GM12865 (cell line): ENCODE measurements at regions not wholly inside any gene's neighbourhood (a gene's known extent, or its start where the extent isn't known, plus 50 kb on each side); places are given as distances from the start of the nearest gene placed in this dataset.

Experiments
- DNase-seq: peaks from one replicate; pipeline ENCODE4 v3.0.0; 2010; ENCODE audit warnings: low read depth
- H3K4me3 ChIP-seq: 2 replicates; pipeline ENCODE4 v1.5.1; 2011; ENCODE audit warnings: mild to moderate bottlenecking, low read depth, low read length, control low read depth
- TF ChIP-seq, protein P1 (sequence below): IDR thresholded peaks from 2 replicates; pipeline ENCODE4 v1.5.1; 2011; ENCODE audit warnings: low read length, control low read depth, low read depth, inconsistent platforms; ENCODE audit not compliant: insufficient read depth; ENCODE audit errors: missing control alignments

GRCh38 chr2:60149176-60149575, 404.3 kb downstream of the BCL11A start:
- no peak overlapping the region for H3K4me3 ChIP-seq
- no peak for DNase-seq
- TF ChIP-seq, protein P1, sequence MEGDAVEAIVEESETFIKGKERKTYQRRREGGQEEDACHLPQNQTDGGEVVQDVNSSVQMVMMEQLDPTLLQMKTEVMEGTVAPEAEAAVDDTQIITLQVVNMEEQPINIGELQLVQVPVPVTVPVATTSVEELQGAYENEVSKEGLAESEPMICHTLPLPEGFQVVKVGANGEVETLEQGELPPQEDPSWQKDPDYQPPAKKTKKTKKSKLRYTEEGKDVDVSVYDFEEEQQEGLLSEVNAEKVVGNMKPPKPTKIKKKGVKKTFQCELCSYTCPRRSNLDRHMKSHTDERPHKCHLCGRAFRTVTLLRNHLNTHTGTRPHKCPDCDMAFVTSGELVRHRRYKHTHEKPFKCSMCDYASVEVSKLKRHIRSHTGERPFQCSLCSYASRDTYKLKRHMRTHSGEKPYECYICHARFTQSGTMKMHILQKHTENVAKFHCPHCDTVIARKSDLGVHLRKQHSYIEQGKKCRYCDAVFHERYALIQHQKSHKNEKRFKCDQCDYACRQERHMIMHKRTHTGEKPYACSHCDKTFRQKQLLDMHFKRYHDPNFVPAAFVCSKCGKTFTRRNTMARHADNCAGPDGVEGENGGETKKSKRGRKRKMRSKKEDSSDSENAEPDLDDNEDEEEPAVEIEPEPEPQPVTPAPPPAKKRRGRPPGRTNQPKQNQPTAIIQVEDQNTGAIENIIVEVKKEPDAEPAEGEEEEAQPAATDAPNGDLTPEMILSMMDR: no peak

GRCh38 chr2:60148716-60149115, 404.7 kb downstream of the BCL11A start:
- TF ChIP-seq, protein P1: no peak
- peak; percentile 39 for DNase-seq
- no peak overlapping the region for H3K4me3 ChIP-seq

DNA sequence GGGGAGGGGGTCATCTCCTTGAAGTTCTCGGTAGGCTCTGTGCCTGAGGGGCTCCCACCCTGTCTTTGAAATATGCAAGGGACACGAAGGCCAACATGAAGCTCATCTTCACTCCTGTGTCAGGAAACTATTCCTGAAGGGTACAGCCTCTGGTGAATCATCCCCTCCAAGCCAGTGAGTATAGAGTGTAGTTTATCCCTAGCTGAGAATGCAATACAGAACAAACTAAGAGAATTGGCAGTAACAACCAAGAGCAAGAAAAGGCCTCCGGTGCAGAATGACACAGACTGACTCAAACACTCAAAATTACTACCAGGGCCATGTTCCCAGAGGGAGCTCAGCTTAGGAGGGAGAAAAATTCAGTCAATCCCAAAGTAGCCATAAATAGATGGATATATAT, 413.3 kb downstream of the BCL11A start:
- no peak overlapping the region for H3K4me3 ChIP-seq

GRCh38 chr2:60136913-60137312, 416.5 kb downstream of the BCL11A start:
- DNase-seq: no peak
- TF ChIP-seq, protein P1: no peak
- H3K4me3 ChIP-seq: no peak overlapping the region

More for the DNA sequence above, 413.3 kb downstream of the BCL11A start:
- TF ChIP-seq, protein P1: no peak
- no peak for DNase-seq

DNA sequence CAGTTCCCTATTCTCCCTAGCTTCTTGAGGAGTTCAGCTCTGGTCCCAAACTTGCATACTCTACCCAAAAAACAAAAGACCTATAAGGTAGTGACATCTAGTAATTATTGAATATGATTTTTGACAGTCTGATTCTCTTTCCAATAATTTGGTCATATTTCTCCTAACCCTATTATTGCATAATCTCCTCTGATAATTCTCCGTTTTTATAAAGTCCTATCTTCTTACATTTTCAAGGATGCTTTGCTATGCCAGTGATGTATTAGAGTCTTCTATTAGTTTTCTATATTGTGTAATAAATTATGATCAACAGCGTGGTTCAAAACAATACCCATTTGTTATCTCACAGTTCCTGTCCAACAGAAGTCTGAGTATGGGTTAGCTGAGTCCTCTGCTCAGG, 426.3 kb downstream of the BCL11A start:
- DNase-seq: no peak
- TF ChIP-seq, protein P1: no peak
- H3K4me3 ChIP-seq: no peak overlapping the region

GRCh38 chr2:60125611-60126426, 427.6 kb downstream of the BCL11A start:
- TF ChIP-seq, protein P1: no peak
- no peak for DNase-seq
- no peak overlapping the region for H3K4me3 ChIP-seq

DNA sequence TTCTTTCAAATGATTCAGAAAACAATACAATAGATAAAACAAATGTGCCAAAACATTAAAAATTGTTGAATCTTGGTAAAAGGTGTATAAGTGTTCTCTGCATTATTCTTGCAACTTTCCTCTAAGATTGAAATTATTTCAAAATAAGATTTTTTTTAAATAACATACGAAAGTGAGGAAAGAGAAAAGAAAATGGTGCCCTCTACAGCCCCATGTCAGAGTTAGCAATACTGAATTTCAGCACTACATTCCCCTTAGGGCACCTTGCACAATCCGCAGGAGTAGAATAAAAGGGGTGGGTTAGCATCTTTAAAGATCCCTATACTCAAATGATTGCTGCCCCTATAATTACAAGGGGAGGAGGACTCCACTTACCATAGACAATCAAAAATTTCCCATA, 433.7 kb downstream of the BCL11A start:
- DNase-seq: no peak
- TF ChIP-seq, protein P1: no peak
- no peak overlapping the region for H3K4me3 ChIP-seq
